ENCODE measurements at regions not wholly inside any gene's neighbourhood (a gene's known extent, or its start where the extent isn't known, plus 50 kb on each side); places are given as distances from the start of the nearest gene placed in this dataset.

- no CpG with 5 or more reads among the region's 1 CpG for WGBS (ENCODE audit: insufficient coverage)
These were observed 481.8 kb upstream of the ARRDC3 start for GRCh38 chr5:91864962-91865361.

GRCh38 chr5:91851670-91852069, 468.6 kb upstream of the ARRDC3 start:
- no peak for ATAC-seq (ENCODE audit: low read depth)
- Histone ChIP-seq H3K9ac (ENCODE audit: low read length) (no peak overlapping the region), H3K4me1 (ENCODE audit: control insufficient read depth in 2 of 2, insufficient read depth in 2 of 2, low read length in 2 of 2) (no peaks in the 10 kb centered on the region), H3K79me2 (ENCODE audit: control insufficient read depth, insufficient read depth, low read length) (no peaks in the 10 kb centered on the region), H3K27ac (ENCODE audit: low read length in 2 of 2) (no peak overlapping the region), H4K20me1 (ENCODE audit: control insufficient read depth, insufficient read depth, low read length, poor library complexity, severe bottlenecking) (no peaks in the 10 kb centered on the region), H2AFZ (ENCODE audit: insufficient read depth, low read depth, low read length, poor library complexity, severe bottlenecking) (no peak overlapping the region), H3K4me2 (replicated peaks; ENCODE audit: low read depth, low read length, poor library complexity, severe bottlenecking) (no peak overlapping the region), H3K27me3 (replicated peaks in 1 of 4; ENCODE audit: control extremely low read depth in 1 of 4, control insufficient read depth in 3 of 4, insufficient read depth in 4 of 4, low read length in 3 of 4) (no peaks in the 10 kb centered on the region), H3K9me3 (ENCODE audit: control extremely low read depth in 1 of 3, control insufficient read depth in 2 of 3, insufficient read depth in 1 of 3, low read length in 2 of 3) (no peaks in the 10 kb centered on the region), H3K4me3 (ENCODE audit: control extremely low read depth in 1 of 5, extremely low read depth in 1 of 5, insufficient read depth in 1 of 5, low read depth in 2 of 5, low read length in 4 of 5) (no peak overlapping the region), H3K36me3 (replicated peaks in 1 of 2; ENCODE audit: control extremely low read depth in 1 of 2, control insufficient read depth in 1 of 2, extremely low read depth in 1 of 2, insufficient read depth in 2 of 2, low read length in 1 of 2) (no peaks in the 10 kb centered on the region)
- intact Hi-C loops (cut with micrococcal nuclease) = no loop called here
- no peak overlapping the region for H3K4me3 Mint-ChIP-seq
- H3K9me3 Mint-ChIP-seq (ENCODE audit: insufficient read depth) = no peaks in the 10 kb centered on the region
- H3K27me3 Mint-ChIP-seq = no peaks in the 10 kb centered on the region
- WGBS (ENCODE audit: insufficient coverage) = no CpG with 5 or more reads among the region's 2 CpGs
- no peak for DNase-seq
- TF ChIP-seq CTCF (IDR thresholded peaks at IDR 0.05) = no peak
- TF ChIP-seq EZH2 (IDR thresholded peaks at IDR 0.05; ENCODE audit: borderline replicate concordance, insufficient read depth, low read depth, low read length, poor library complexity, severe bottlenecking) = no peak
- CTCF ChIA-PET = no interaction called here
- no peak overlapping the region for H3K27ac Mint-ChIP-seq
- H3K4me1 Mint-ChIP-seq = no peaks in the 10 kb centered on the region
- POLR2A ChIA-PET = no interaction called here

More at GRCh38 chr5:91864962-91865361, 481.8 kb upstream of the ARRDC3 start:
- no peaks in the 10 kb centered on the region for H3K4me1 Mint-ChIP-seq
- no peak overlapping the region for H3K4me2 ChIP-seq (replicated peaks; ENCODE audit: low read depth, low read length, poor library complexity, severe bottlenecking)
- H3K9me3 Mint-ChIP-seq (ENCODE audit: insufficient read depth) = no peaks in the 10 kb centered on the region
- no peak overlapping the region for H3K9ac ChIP-seq (ENCODE audit: low read length)
- intact Hi-C loops (cut with micrococcal nuclease) = no loop called here
- ChIA-PET POLR2A (no interaction called here), CTCF (no interaction called here)
- no peak for TF ChIP-seq CTCF (IDR thresholded peaks at IDR 0.05)
- TF ChIP-seq EZH2 (IDR thresholded peaks at IDR 0.05; ENCODE audit: borderline replicate concordance, insufficient read depth, low read depth, low read length, poor library complexity, severe bottlenecking) = no peak
- H3K4me3 Mint-ChIP-seq = no peak overlapping the region
- H3K27me3 Mint-ChIP-seq = no peaks in the 10 kb centered on the region
- no peak overlapping the region for H3K27ac Mint-ChIP-seq
- H3K4me3 ChIP-seq (ENCODE audit: control extremely low read depth in 1 of 5, extremely low read depth in 1 of 5, insufficient read depth in 1 of 5, low read depth in 2 of 5, low read length in 4 of 5) = no peak overlapping the region
- no peaks in the 10 kb centered on the region for H4K20me1 ChIP-seq (ENCODE audit: control insufficient read depth, insufficient read depth, low read length, poor library complexity, severe bottlenecking)
- H3K36me3 ChIP-seq (replicated peaks in 1 of 2; ENCODE audit: control extremely low read depth in 1 of 2, control insufficient read depth in 1 of 2, extremely low read depth in 1 of 2, insufficient read depth in 2 of 2, low read length in 1 of 2) = no peaks in the 10 kb centered on the region
- DNase-seq = no peak
- H3K27me3 ChIP-seq (replicated peaks in 1 of 4; ENCODE audit: control extremely low read depth in 1 of 4, control insufficient read depth in 3 of 4, insufficient read depth in 4 of 4, low read length in 3 of 4) = no peaks in the 10 kb centered on the region
- peaks cover 0 to 4% (median 0%) of the 10 kb centered on the region in 3 donors for H3K9me3 ChIP-seq (ENCODE audit: control extremely low read depth in 1 of 3, control insufficient read depth in 2 of 3, insufficient read depth in 1 of 3, low read length in 2 of 3)
- H3K27ac ChIP-seq (ENCODE audit: low read length in 2 of 2) = no peak overlapping the region
- no peak for ATAC-seq (ENCODE audit: low read depth)
- no peaks in the 10 kb centered on the region for H3K79me2 ChIP-seq (ENCODE audit: control insufficient read depth, insufficient read depth, low read length)
- no peaks in the 10 kb centered on the region for H3K4me1 ChIP-seq (ENCODE audit: control insufficient read depth in 2 of 2, insufficient read depth in 2 of 2, low read length in 2 of 2)
- H2AFZ ChIP-seq (ENCODE audit: insufficient read depth, low read depth, low read length, poor library complexity, severe bottlenecking) = no peak overlapping the region

All from B cell (primary cell).